Nephron progenitor cell (in vitro differentiated cells): ENCODE measurements at regions not wholly inside any gene's neighbourhood (a gene's known extent, or its start where the extent isn't known, plus 50 kb on each side); places are given as distances from the start of the nearest gene placed in this dataset.
"Not testable (repeated sequence)": the region's sequence is repeated elsewhere in the genome, so short reads cannot be mapped to it uniquely, and the experiment has no call there.

Experiments
- DNase-seq: peaks from one replicate; pipeline ENCODE4 v3.0.0; 2021
- H3K27ac Mint-ChIP-seq: 2 replicates; pipeline ENCODE4 v1.8.0; 2021; ENCODE audit warnings: mild to moderate bottlenecking, moderate library complexity, mixed read lengths
- H3K27me3 Mint-ChIP-seq: 2 replicates; pipeline ENCODE4 v1.8.0; 2021; ENCODE audit warnings: mild to moderate bottlenecking, low read depth, mixed read lengths; ENCODE audit not compliant: poor library complexity
- H3K36me3 Mint-ChIP-seq: 2 replicates; pipeline ENCODE4 v1.8.0; 2021; ENCODE audit warnings: low read depth, mixed read lengths
- H3K4me1 Mint-ChIP-seq: 2 replicates; pipeline ENCODE4 v1.8.0; 2021; ENCODE audit warnings: mixed read lengths
- H3K4me3 Mint-ChIP-seq: 2 replicates; pipeline ENCODE4 v1.8.0; 2021; ENCODE audit warnings: mild to moderate bottlenecking, moderate library complexity, mixed read lengths
- H3K9me3 Mint-ChIP-seq: 2 replicates; pipeline ENCODE4 v1.8.0; 2021; ENCODE audit warnings: mild to moderate bottlenecking, moderate library complexity, mixed read lengths
- CTCF ChIP-seq: fragments of 200-600 bp; sonication (generic); IDR thresholded peaks from 2 replicates; pipeline ENCODE4 v1.5.0; 2021; ENCODE audit warnings: antibody characterized with exemption

GRCh38 chr3:77746892-77747291 lies 707.0 kb downstream of the ROBO2 start:
- H3K27me3 Mint-ChIP-seq: peaks cover 3% of the 10 kb centered on the region
- no peak overlapping the region for H3K4me3 Mint-ChIP-seq
- H3K4me1 Mint-ChIP-seq: peaks cover 11% of the 10 kb centered on the region
- H3K9me3 Mint-ChIP-seq: no peaks in the 10 kb centered on the region
- H3K36me3 Mint-ChIP-seq: no peaks in the 10 kb centered on the region
- TF ChIP-seq CTCF: no peak
- no peak for DNase-seq
- no peak overlapping the region for H3K27ac Mint-ChIP-seq

DNA sequence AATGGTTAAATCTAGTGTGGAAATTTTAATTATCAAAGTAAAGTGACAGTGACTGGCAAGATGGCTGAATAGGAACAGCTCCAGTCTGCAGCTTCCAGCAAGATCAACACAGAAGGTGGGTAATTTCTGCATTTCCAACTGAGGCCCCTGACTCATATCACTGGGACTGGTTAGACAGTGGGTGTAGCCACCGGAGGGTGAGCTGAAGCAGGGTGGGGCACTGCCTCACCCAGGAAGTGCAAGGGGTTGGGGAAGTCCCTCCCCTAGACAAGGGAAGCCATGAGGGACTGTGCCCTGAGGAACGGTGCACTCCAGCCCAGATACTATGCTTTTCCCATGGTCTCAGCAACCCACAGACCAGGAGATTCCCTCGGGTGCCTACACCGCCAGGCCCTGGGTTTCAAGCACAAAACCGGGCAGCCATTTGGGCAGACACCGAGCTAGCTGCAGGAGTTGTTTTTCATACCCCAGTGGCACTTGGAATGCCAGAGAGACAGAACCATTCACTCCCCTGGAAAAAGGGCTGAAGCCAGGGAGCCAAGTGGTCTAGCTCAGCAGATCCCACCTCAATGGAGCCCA lies 716.6 kb downstream of the ROBO2 start:
- not testable (repeated sequence) for H3K4me1 Mint-ChIP-seq, DNase-seq, H3K4me3 Mint-ChIP-seq, H3K27ac Mint-ChIP-seq, H3K36me3 Mint-ChIP-seq, H3K27me3 Mint-ChIP-seq
- H3K9me3 Mint-ChIP-seq: peaks cover 47% of the 10 kb centered on the region

DNA sequence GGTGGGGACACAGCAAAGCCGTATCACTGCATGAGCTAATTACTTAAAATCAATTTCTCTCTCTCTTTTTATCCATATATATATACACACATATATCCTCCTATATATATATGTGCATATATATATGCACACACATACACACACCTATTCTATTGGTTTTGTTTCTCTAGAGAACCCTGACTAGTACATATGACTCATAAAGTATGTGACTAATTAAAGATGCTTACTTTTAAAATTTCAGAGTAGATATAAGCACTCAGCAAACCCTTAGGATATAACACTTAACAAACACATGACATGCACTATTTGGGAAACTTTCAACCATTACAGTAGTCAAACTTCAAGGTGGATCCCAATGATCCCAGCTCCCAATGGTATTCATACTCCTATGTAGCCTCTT lies 732.6 kb downstream of the ROBO2 start:
- peaks cover 3% of the 10 kb centered on the region for H3K27me3 Mint-ChIP-seq
- TF ChIP-seq CTCF: no peak
- H3K4me3 Mint-ChIP-seq: no peak overlapping the region
- peaks cover 12% of the 10 kb centered on the region for H3K9me3 Mint-ChIP-seq
- H3K36me3 Mint-ChIP-seq: peaks cover 5% of the 10 kb centered on the region
- no peaks in the 10 kb centered on the region for H3K4me1 Mint-ChIP-seq
- no peak for DNase-seq
- H3K27ac Mint-ChIP-seq: no peak overlapping the region

GRCh38 chr3:77773084-77773483 lies 733.2 kb downstream of the ROBO2 start:
- no peak for DNase-seq
- no peak overlapping the region for H3K4me3 Mint-ChIP-seq
- H3K4me1 Mint-ChIP-seq: no peaks in the 10 kb centered on the region
- TF ChIP-seq CTCF: no peak
- no peak overlapping the region for H3K27ac Mint-ChIP-seq
- peaks cover 3% of the 10 kb centered on the region for H3K27me3 Mint-ChIP-seq
- H3K9me3 Mint-ChIP-seq: peaks cover 12% of the 10 kb centered on the region
- peaks cover 5% of the 10 kb centered on the region for H3K36me3 Mint-ChIP-seq

DNA sequence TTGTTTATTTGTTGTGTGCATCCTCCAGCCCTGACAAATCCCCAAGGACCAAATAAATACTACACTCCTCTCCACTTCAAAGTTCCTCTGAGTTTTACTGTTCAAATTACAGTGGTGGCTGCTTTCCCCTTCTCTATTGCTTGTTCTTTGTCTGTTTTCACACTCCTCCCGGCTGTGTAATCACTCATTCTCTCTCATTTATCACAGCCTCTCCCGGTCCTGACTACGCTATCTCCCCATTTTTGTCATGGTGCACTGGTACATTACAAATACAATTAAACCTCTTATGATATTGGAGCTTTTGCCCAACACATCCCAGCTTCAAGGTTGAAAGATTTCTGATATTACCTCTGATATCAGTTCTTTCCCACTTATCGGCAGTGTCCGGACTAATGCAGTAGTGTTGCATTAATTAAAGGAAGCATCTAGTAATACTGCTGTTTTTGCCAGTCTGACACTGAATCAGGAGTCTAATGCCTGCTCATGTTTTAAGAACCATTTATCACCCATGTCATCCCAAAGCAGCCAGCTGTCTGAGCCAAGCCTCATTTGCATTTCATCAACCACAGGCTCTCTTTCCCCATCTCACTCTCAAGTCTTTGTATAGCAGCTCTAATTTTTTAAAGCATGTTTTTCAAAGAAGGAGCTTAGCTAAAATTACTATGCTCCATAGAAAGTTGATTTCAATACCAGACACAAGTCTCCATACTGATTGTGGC lies 740.5 kb downstream of the ROBO2 start:
- H3K4me3 Mint-ChIP-seq: no peak overlapping the region
- no peak for TF ChIP-seq CTCF
- no peaks in the 10 kb centered on the region for H3K36me3 Mint-ChIP-seq
- H3K9me3 Mint-ChIP-seq: peaks cover 10% of the 10 kb centered on the region
- H3K4me1 Mint-ChIP-seq: peaks cover 22% of the 10 kb centered on the region
- peak overlapping the region; percentile 41 for H3K27ac Mint-ChIP-seq
- peaks cover 3% of the 10 kb centered on the region for H3K27me3 Mint-ChIP-seq
- DNase-seq: no peak

DNA sequence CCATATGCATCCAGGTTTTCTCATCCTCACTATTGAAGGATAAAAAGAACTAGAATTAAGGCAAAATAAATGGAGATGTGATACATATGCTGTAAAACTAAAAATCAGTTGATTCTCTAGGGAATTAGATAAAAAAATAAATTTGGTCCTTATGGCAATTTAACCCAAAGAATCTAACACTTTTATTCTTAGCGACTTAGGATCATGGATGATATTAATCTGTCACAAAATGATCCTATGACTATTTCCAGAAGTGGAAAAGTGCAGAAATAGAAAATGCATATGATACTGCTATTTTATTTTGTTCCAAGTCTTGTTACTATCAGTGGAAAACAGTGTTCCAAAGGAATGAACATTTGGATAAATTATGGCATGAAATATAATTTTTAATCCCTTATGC lies 746.3 kb downstream of the ROBO2 start:
- Mint-ChIP-seq H3K4me3 (no peak overlapping the region), H3K27ac (no peak overlapping the region), H3K9me3 (peaks cover 3% of the 10 kb centered on the region), H3K4me1 (peaks cover 5% of the 10 kb centered on the region), H3K27me3 (no peaks in the 10 kb centered on the region), H3K36me3 (no peaks in the 10 kb centered on the region)
- no peak for DNase-seq
- TF ChIP-seq CTCF: no peak
